ENCODE measurements at regions not wholly inside any gene's neighbourhood (a gene's known extent, or its start where the extent isn't known, plus 50 kb on each side); places are given as distances from the start of the nearest gene placed in this dataset.

DNA sequence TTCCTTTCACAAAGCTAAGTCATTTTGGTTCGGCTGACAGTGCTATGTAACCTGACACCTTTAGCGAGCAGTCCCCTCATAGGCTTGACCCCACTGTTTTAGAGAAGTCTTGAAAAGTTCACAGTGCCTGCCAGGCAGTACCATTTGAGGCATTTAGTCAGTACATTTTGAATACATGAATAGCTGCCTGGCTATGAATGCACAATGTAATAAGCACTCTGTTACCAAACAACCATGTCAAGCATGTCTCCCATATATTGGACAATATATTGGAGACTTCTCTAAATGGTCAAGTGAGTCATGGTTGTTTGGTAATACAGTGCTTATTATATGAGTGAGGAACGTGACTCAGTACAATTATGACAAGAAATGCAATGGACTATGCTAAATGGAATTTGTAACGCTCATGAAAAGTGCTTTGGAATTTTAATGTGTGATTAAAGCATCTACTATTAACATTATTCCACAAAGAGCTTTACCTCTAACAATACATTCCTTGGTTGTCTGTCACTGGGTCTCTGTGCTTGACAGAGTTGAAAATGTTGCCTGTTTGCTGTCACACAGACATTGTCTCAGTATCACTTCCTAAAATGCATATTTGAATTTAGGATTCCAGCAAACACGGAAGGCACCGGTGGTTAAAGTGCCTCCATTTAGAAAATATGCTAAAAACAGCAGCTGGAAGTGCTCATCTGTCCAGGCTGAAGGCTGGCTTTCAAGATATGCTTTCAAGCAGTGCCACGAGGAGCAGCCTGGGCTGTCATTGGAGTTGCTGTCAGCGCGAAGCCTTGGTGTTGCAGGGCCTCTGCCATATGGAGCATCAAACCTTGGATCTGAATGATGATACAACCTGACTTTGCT is 458.6 kb downstream of the FBXO15 start:
- peak overlapping the region; percentile 69; the same call in 1 of the 2 replicates for H3K27ac ChIP-seq
- TF ChIP-seq, protein P1, sequence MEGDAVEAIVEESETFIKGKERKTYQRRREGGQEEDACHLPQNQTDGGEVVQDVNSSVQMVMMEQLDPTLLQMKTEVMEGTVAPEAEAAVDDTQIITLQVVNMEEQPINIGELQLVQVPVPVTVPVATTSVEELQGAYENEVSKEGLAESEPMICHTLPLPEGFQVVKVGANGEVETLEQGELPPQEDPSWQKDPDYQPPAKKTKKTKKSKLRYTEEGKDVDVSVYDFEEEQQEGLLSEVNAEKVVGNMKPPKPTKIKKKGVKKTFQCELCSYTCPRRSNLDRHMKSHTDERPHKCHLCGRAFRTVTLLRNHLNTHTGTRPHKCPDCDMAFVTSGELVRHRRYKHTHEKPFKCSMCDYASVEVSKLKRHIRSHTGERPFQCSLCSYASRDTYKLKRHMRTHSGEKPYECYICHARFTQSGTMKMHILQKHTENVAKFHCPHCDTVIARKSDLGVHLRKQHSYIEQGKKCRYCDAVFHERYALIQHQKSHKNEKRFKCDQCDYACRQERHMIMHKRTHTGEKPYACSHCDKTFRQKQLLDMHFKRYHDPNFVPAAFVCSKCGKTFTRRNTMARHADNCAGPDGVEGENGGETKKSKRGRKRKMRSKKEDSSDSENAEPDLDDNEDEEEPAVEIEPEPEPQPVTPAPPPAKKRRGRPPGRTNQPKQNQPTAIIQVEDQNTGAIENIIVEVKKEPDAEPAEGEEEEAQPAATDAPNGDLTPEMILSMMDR (conservative IDR thresholded peaks at IDR 0.05) = no peak

DNA sequence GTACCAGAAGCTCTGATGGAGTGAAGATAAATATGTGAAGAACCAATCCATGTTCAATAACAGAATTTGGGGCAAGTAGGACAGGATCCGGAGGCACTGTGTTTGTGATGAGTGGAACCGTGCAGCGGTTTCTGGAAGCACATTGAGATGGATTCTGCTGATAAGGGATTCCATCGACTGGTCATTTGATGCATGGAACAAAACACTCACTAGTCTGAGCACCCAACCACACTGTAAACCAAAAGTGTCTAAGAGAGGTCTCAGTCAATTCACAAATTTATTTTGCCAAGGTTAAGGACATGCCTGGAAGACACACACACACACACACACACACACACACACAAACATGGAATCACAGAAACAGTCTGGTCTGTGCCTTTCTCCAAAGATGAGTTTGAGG is 459.5 kb downstream of the FBXO15 start:
- H3K27ac ChIP-seq = no peak overlapping the region
- TF ChIP-seq, protein P1 (conservative IDR thresholded peaks at IDR 0.05) = no peak

DNA sequence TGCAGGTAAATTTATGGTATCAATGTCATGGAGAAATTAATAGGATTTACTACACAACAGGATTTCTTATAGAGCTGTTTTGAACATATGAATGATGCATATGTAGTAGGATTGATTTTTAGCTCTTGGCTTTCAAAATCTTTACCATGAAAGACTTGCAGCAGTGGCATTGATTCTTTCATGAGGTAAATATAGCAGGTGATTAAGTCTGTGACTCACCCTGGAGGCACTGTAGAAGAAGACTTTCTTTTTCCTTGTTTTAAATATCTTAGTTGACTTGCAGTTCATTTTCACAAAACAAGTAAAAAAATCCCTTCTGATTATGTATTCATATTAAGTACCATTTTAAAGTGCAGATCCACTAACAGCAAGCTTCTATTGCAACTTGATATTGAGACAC is 463.0 kb downstream of the FBXO15 start:
- no peak overlapping the region for H3K27ac ChIP-seq
- TF ChIP-seq, protein P1 (conservative IDR thresholded peaks at IDR 0.05) = no peak

DNA sequence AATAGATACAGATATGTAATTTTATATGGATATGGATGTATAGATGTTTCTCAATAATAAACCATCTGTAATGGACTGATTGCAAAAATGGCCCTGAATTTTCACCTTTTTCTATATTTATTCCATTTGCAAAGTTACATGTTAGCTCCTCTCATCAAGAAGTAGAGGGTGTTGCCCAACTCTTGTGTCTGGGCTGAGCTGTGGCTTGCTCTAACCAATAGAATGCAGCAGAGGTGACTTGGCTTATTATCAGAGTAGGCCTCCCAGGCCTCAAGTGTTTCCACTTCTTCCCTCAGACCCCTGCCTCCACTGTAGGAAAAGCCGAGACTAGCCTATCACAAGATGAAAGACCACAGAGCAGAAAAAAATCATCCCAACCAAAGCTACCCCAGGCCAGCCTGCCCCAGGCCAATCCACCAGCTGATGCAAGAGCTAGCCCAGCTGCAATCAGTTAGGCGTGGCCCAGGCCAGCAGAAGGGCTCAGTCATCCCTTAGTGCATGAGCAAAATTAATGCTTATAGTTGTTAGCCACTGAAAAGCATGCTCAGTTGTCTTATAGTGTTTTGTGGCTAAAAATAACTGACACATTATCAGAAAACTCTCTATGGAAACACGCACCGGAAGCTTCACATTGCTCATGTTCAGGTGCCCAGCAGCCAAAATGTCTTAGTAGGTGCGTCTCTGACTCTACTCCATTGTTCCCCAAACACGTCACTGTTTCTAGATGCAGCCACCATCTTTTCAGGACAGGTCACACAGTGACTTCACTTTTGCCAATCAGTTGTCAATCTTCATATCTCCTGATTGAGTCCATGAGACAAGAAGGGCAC is 464.0 kb downstream of the FBXO15 start:
- H3K27ac ChIP-seq = no peak overlapping the region
- TF ChIP-seq, protein P1 (conservative IDR thresholded peaks at IDR 0.05) = no peak

DNA sequence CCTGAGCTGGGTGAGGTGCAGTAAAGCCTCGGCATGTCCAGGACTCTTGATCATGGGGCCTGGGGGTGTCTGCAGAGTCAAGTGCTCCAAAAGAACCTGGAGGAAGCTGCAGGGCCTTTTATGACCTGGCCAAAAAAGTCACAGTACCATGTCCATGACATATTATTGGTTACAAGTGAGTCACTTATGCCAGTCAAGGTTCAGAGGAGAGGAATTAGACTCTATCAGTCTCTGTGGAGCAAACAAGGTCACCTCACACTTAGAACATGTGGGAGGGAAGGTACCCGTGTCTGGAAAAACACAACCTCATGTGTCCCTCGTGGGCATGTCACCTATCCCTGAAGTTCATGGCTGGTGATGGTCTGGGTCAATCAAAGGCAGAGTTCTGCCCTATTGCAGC is 465.7 kb downstream of the FBXO15 start:
- H3K27ac ChIP-seq = no peak overlapping the region
- TF ChIP-seq, protein P1 (conservative IDR thresholded peaks at IDR 0.05) = no peak

DNA sequence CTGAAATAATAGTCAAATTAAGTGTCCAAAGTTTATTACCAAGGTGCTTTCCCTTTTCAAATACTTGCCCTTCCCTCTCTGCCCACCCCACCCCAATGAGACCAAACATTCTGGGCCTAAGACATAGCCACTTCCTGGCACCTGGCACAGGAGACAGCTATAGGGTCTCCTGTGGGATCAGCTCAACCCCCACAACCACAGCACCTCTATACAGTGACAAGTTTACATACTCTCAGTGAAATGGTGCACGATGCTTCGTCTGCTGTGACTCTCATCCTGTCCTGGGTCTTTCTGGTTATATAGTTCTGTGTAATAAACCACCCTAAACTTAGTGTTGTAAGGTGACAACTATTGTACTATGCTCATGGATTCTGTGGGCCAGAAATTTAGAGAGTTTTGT is 466.2 kb downstream of the FBXO15 start:
- no peak overlapping the region for H3K27ac ChIP-seq
- TF ChIP-seq, protein P1 (conservative IDR thresholded peaks at IDR 0.05) = no peak

DNA sequence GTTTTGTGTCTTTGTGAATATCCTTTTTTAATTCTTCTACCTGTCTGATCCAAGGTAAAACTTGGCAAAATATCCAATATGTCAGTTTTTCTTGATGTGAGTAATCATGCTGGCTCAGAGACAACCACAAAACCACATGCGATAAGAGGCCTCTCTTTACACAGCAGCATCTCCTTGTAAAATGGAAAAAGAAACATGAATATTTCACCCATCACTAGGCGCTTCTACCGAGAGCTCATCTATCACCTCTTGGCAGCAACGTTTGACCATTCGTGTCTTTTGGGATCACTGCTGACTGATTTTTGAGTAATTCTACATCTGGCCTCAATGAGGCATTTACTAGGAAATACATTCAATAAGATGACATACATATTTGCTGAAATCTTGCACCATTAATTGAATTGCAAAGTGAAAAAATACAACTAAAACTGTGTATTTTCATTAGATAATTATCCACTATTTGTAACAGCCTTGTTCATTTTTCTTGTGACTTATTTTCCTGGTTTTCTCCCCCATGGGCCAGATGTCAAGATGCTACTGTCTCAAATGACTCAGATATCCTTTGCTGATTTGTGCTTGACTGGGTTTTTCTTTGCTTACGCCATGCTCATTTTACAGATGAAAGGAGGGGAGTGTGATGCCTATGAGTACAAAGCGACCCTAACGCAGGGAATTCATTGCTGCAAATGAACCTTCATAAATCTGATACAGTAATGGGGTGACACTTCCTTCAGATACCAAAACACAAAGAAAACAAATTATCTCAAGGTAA is 467.5 kb downstream of the FBXO15 start:
- no peak overlapping the region for H3K27ac ChIP-seq
- TF ChIP-seq, protein P1 (conservative IDR thresholded peaks at IDR 0.05) = no peak
